ENCODE measurements at regions not wholly inside any gene's neighbourhood (a gene's known extent, or its start where the extent isn't known, plus 50 kb on each side); places are given as distances from the start of the nearest gene placed in this dataset.

DNA sequence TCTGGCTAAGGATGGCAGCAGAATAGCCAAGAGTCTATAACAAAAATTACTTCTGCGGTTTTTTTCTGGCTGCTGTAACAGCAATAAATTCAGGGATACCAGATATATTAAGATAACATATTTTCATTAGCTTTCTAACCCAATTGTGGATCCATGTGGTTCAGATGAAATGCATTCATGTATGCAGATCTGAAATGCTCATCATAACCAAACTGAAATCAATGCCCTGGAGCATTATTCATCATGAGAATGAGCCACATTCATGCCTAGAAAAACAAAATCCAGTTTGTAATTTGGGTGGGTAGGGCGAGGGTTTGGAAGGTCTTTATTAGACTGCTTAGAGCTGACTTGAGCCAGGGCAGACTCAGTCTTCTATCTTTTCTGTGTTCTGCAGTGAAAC is 69.8 kb upstream of the SEMA3A start:
- TF ChIP-seq EZH2phosphoT487 (IDR thresholded peaks at IDR 0.05; ENCODE audit: low read depth, severe bottlenecking, unreplicated experiment), result no peak
- TF ChIP-seq, protein P1, sequence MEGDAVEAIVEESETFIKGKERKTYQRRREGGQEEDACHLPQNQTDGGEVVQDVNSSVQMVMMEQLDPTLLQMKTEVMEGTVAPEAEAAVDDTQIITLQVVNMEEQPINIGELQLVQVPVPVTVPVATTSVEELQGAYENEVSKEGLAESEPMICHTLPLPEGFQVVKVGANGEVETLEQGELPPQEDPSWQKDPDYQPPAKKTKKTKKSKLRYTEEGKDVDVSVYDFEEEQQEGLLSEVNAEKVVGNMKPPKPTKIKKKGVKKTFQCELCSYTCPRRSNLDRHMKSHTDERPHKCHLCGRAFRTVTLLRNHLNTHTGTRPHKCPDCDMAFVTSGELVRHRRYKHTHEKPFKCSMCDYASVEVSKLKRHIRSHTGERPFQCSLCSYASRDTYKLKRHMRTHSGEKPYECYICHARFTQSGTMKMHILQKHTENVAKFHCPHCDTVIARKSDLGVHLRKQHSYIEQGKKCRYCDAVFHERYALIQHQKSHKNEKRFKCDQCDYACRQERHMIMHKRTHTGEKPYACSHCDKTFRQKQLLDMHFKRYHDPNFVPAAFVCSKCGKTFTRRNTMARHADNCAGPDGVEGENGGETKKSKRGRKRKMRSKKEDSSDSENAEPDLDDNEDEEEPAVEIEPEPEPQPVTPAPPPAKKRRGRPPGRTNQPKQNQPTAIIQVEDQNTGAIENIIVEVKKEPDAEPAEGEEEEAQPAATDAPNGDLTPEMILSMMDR (IDR thresholded peaks at IDR 0.05; ENCODE audit: poor library complexity), result no peak
